HG03457 (cell line): ENCODE measurements at regions not wholly inside any gene's neighbourhood (a gene's known extent, or its start where the extent isn't known, plus 50 kb on each side); places are given as distances from the start of the nearest gene placed in this dataset.

Experiments used
- ATAC-seq: cut with Tn5 transposase; IDR thresholded peaks from one replicate; pipeline ENCODE4 v1.9.1; 2021; ENCODE audit warnings: moderate number of reproducible peaks; ENCODE audit not compliant: unreplicated experiment

GRCh38 chr18:11279461-11279860, 130.1 kb upstream of the PIEZO2 start:
- ATAC-seq: no peak

GRCh38 chr18:11276678-11277077, 127.3 kb upstream of the PIEZO2 start:
- no peak for ATAC-seq

- no peak for ATAC-seq
Observed at GRCh38 chr18:11274144-11274794, 124.9 kb upstream of the PIEZO2 start.

- ATAC-seq: no peak
Observed at GRCh38 chr18:11272516-11272915, 123.1 kb upstream of the PIEZO2 start.

- ATAC-seq: no peak
Observed at GRCh38 chr18:11271954-11272353, 122.6 kb upstream of the PIEZO2 start.

GRCh38 chr18:11269257-11269656, 119.9 kb upstream of the PIEZO2 start:
- no peak for ATAC-seq

- no peak for ATAC-seq
Observed at GRCh38 chr18:11268741-11269233, 119.4 kb upstream of the PIEZO2 start.

- ATAC-seq: no peak
Observed at GRCh38 chr18:11268153-11268552, 118.8 kb upstream of the PIEZO2 start.

- ATAC-seq: no peak
Observed at GRCh38 chr18:11266781-11267480, 117.6 kb upstream of the PIEZO2 start.

GRCh38 chr18:11261486-11261885, 112.1 kb upstream of the PIEZO2 start:
- no peak for ATAC-seq

- ATAC-seq: no peak
Observed at GRCh38 chr18:11260961-11261461, 111.6 kb upstream of the PIEZO2 start.

- no peak for ATAC-seq
Observed at GRCh38 chr18:11259469-11260150, 110.2 kb upstream of the PIEZO2 start.

GRCh38 chr18:11258039-11258610, 108.8 kb upstream of the PIEZO2 start:
- ATAC-seq: no peak

- ATAC-seq: no peak
Observed at GRCh38 chr18:11256251-11256650, 106.9 kb upstream of the PIEZO2 start.

- ATAC-seq: no peak
Observed at GRCh38 chr18:11251891-11252270, 102.5 kb upstream of the PIEZO2 start.

- ATAC-seq: no peak
Observed at GRCh38 chr18:11251229-11251890, 102.0 kb upstream of the PIEZO2 start.

- ATAC-seq: no peak
Observed at GRCh38 chr18:11249391-11249790, 100.0 kb upstream of the PIEZO2 start.

GRCh38 chr18:11247381-11247970, 98.1 kb upstream of the PIEZO2 start:
- no peak for ATAC-seq

GRCh38 chr18:11246495-11247300, 97.3 kb upstream of the PIEZO2 start:
- ATAC-seq: no peak

- ATAC-seq: no peak
Observed at GRCh38 chr18:11245879-11246278, 96.5 kb upstream of the PIEZO2 start.
